SK-N-DZ (cell line): ENCODE measurements at regions not wholly inside any gene's neighbourhood (a gene's known extent, or its start where the extent isn't known, plus 50 kb on each side); places are given as distances from the start of the nearest gene placed in this dataset.

Experiments
- DNase-seq: peaks from one replicate; pipeline ENCODE4 v3.0.0-alpha.2; 2015; ENCODE audit warnings: low spot score

DNA sequence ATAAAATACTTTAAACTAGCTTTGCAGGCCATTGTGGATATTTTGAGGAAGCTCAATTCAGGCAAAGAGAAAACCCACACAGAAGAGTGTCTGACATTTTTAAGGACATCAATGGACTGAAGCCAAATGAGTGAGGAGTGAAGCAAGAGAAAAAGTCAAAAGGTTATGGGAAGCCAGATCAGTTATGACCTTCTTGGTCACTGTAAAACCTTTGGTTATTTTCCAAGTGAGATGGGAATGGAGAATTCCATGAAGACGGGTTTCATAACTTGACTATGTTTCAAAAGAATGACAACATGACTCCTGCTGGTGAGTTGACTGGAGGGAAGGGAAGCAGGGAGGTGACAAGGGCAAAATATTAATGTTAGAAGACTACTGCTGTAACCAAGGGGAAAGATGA lies 585.2 kb downstream of the EFNA5 start:
- no peak for DNase-seq

GRCh38 chr5:107074996-107075395 lies 595.7 kb downstream of the EFNA5 start:
- no peak for DNase-seq

DNA sequence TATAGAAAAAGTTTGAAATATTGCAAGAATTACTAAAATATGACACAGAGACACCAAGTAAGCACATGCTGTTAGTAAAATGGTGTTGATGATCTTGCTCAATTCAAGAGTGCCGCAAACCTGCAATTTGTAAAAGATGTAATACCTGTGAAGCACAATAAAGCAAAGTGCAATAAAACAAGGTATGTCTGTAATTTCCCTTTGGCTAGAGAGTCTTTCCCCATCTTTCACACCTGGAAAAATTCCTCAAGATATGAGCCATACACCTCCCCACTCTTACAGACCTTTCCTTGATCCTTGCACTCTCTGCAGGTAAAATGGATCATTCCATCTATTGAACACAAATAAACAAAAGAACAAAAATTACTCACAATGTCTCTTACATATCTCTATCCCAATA lies 597.8 kb downstream of the EFNA5 start:
- DNase-seq: no peak

- DNase-seq: no peak
These were observed 598.3 kb downstream of the EFNA5 start for GRCh38 chr5:107072440-107072839.

DNA sequence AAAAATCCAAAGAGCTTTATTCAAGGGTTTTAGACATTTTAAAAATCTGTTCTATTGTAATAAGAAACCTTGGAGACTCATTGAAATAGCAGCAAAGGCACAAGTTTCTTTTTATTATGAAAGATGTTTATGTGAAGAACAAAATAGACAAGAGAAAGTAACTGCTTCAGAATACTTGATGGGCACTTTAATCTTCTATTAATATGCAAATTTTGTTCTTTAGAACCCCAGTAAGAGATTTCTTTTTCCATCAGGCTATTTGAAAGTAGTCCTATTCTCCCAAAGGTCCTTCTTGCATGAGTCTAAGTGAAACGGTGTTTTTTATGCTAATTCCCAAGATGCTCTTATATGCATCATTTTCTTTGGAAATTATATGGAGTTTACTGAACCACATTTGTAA lies 602.0 kb downstream of the EFNA5 start:
- DNase-seq: no peak

DNA sequence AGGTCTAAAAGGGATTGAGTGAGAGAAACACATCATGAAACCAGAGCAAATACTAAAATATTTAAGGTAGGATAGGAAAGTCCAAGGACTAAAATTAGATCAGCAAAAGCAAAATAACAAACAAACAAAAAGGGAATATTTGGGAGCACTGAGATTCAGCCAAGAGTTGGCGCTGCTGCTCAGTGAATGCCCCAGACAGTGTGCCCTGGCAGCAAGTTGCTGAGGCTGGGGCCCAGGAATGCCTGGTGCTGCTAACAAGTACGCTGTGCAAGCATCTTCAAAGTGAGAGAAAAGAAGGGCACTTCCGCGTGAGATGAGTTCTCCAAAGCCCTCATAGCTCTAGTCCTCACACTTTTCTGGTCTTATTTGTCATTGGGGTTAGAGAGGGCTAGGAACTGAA lies 603.3 kb downstream of the EFNA5 start:
- DNase-seq: no peak

DNA sequence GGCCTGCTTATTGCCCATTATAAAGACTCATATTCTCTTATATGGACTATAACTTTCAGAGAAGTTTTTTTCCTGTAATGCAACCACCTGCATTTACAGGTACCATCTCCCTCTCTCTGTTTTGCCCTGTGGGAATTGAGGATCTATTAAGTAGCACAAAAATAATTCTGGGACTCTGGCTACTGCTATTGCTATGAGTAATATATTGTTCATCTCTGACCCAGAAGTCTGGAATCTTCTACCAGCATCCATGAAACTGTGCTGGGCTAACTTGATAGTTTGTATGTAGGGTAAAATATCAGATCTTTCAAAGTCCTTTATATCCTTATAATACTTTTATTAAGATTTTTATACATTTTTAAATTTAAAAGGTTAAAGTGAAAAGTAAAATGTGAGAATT lies 607.2 kb downstream of the EFNA5 start:
- DNase-seq: no peak

- no peak for DNase-seq
These were observed 611.9 kb downstream of the EFNA5 start for GRCh38 chr5:107058803-107059202.

DNA sequence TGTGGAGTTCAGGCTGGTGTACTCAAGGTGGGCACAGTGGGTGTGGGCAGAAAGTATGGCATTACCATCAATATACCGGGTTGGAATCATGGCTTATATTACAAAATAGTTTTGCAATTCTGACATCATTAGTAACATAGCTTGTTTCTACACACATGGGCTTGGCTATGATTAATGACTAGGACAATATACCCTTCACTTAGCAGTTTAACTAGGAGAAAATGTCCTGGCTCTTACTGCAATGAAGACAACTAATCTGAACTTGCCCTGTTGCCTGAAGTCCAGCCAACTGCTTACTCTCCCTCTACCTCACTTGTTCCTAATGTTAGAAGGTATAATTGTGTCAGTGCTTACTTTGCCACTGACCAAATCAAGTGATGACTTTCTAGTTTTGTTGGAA lies 612.5 kb downstream of the EFNA5 start:
- no peak for DNase-seq

DNA sequence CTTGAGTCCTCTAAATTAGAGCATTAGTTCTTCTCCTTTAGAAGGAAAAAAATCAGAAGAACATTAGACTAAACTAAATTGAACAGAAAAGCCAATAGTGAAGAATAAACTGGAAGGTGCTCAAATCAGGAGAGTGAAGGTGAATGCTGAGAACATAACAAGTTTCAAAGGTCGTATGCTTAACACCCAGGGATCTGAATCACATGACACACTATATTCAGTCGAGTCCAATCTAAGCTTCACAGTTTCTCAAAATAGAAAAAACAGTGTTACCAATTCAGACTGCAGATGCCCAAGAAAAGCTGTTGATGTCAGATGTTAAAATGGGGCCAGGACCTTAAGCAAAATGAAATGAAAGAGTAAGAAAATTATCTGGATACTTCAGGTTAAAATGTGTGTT lies 614.5 kb downstream of the EFNA5 start:
- DNase-seq: no peak

- no peak for DNase-seq
These were observed 623.7 kb downstream of the EFNA5 start for GRCh38 chr5:107047048-107047447.

DNA sequence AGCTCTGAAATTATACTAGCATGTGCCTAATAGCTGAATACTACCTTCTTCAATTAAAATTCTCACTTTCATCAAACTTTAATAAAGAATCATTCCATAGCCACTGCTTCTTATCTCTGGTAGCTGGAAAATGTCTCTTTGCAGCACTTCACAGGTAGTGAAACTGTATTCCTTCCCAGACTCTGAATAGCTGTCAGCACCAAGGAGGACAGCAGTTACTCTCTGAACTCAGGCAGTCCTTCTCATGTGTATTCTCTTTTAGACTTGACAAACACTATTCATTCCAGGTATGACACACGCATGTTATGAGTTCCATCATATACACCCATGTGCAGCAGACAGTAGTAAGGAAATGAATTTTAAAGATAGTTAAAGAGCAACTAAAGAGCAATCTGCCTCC lies 627.1 kb downstream of the EFNA5 start:
- no peak for DNase-seq

DNA sequence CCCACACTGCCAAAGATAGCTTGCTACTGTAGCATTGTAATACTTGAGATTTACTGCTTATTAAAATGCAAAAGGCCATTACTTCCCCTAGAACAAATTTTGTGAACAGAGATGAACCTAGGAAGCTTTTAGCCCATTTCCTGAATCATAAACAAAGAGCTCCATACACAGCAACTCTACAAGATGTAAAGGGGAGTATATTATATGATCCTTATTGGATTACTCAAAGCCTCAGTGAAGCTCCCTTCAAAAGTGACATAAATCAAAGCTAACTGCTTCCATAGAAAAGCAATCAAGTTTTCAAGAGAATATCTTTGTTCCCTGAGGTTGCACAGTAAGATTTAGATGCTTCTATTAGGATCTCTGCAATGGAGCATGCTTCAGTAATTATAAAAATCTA lies 629.8 kb downstream of the EFNA5 start:
- DNase-seq: peak; percentile 84

DNA sequence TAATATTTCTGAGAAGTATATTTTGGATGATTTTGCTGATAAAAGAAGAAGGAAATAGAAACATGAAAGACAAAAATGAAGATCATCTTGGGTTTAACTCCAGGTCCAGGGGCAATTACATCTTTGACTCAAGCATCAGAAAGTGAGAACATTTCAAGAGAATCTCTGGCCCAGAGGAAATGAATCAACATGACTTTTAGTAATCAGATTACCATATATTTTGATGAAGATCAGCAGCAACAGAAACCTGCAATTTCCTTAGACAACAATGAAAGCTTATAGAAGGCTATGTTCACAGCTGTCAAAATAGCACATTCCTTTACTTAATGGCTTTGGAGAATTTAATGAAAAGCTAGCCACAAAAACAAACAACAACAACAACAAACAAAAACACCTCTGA lies 638.1 kb downstream of the EFNA5 start:
- no peak for DNase-seq

DNA sequence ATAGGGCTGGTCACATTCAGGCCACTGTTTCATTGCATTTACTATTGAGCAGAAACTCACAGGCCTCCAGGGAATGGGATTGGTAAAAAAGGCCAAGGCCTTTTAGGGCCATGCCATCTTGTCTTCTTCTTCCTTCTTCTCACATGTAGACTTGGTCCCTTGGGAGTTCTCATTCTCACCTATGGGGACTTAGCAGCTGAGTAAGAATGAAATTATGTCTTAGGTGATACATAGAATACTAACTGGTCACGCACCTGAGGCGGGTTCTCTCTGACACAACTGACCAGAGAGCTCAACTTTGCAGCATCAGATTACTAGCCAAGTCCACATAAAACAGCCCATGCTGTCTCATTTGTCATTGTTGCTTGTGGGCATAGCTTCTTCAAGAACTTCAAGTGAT lies 641.8 kb downstream of the EFNA5 start:
- DNase-seq: no peak

GRCh38 chr5:107025712-107026497 lies 644.8 kb downstream of the EFNA5 start:
- DNase-seq: no peak

- no peak for DNase-seq
These were observed 647.0 kb downstream of the EFNA5 start for GRCh38 chr5:107023732-107024131.

DNA sequence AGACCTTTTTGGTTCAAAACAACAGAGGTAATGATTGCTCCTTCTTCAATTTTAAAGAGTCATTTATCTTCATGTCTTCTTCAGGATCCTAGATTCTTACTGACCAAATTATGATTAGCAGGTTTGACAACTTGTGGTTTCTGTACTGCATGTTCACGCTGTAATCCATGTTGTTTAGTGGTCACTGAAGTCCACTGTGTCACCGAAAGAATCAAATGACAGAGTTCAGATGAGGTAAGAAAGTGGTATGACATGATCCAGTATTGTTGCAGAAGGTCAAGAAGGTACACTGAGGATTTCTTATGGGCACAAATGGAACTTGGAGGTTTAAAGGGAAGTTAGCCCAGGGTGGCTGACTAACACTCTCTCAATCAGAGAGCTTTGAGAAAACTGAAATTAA lies 649.2 kb downstream of the EFNA5 start:
- no peak for DNase-seq

DNA sequence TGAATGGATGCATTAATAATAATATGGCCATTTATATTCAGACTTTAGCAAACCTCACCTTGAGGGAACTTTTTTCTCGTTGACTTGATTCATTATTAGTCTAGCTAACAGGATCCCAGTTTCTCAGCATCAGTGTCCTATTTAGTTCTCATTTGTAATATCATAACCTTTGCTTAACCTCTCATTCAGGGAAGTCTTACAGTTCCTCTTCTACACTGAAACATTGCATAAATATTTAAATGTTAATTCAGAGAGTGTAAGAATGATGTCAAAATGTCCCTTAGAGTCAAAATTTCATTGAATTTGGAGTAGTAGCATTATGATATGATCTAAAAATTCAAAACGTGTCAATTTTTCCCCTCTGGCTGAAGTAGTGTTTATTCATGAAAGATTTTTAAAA lies 650.1 kb downstream of the EFNA5 start:
- DNase-seq: no peak

DNA sequence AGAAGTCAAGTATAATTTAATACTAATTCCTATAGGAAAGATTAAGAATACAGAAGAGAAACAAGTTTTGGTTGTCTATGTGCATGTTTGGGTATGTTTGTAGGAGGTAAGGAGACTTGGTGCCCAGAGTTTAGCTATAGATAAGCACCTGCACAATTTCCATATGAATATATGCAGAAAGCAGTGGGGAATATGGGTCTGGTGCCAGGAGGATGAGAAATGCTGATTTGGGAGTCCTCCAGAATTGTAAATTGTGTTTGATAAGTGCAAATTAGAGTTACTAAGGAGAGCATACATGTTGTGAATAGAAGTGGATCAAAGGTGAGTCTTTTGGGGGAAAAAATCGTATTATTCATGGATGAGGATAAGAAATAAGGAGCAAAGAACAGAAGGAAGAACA lies 653.1 kb downstream of the EFNA5 start:
- no peak for DNase-seq

- no peak for DNase-seq
These were observed 658.4 kb downstream of the EFNA5 start for GRCh38 chr5:107012371-107012770.

- DNase-seq: peak; percentile 71
These were observed 659.1 kb downstream of the EFNA5 start for GRCh38 chr5:107011605-107012004.

DNA sequence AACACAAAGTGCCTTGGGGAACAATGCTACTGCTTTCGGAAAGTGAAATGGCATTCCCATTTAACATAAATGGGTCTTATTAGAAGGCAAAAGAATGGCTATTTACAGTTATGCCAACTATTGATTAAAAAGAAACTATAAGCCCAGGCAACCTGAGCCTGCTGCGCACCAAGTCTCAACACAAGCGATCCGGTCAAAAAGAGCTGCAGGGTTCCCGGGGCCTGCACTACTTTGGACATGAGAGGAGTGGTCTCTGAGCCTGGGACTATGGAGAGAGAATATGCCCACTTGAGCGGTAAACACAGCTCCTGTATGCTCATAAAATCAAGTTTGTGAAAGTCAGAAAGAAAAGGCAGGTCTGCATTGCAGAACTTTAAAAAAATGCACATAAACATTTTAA lies 660.7 kb downstream of the EFNA5 start:
- no peak for DNase-seq

DNA sequence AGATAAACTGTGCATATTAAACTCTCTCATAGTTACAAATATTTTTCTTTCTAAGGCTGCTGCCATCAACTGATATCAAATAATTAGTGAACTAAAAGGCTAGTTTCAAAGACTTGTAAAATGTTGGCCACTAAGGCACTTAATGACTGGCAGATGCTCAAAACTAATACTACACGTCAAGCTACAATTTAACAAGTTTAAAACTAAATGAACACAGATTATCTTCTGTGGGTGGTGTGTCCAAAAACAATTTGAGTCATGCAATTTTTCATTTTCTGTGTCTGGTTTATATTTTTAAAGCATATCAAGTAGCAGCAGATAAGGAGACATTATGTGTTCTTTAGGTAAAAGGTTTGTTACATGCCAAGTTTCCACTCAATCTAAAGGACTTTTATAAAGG lies 665.1 kb downstream of the EFNA5 start:
- no peak for DNase-seq
